B cell (primary cell): ENCODE measurements at regions not wholly inside any gene's neighbourhood (a gene's known extent, or its start where the extent isn't known, plus 50 kb on each side); places are given as distances from the start of the nearest gene placed in this dataset.
"Not testable (repeated sequence)": the region's sequence is repeated elsewhere in the genome, so short reads cannot be mapped to it uniquely, and the experiment has no call there.

Source experiments
- ATAC-seq: fragments of 200-7000 bp; cut with Tn5 transposase; one replicate; pipeline ENCODE4 v1.10.0; 2021; ENCODE audit warnings: low read depth, mild to moderate bottlenecking, moderate number of reproducible peaks, moderate library complexity
- CTCF ChIA-PET: fragments of 350-600 bp; sonication (Branson Sonifier 250); formaldehyde crosslinking; loops from one replicate; lab custom pipeline; 2021; ENCODE audit warnings: antibody characterized with exemption, inconsistent platforms; lab: Charles Lee
- POLR2A ChIA-PET: fragments of 350-600 bp; sonication (Branson Sonifier 250); formaldehyde crosslinking; loops from one replicate; lab custom pipeline; 2021; ENCODE audit warnings: antibody characterized with exemption; lab: Charles Lee
- DNase-seq: peaks from one replicate; pipeline ENCODE4 v3.0.0; 2013
- H2AFZ ChIP-seq: 2 replicates; pipeline ENCODE4 v1.6.1; 2012; ENCODE audit warnings: mild to moderate bottlenecking, low read depth, low read length; ENCODE audit not compliant: insufficient read depth, poor library complexity, severe bottlenecking
- H3K27ac ChIP-seq, 2 donors: 1 replicate in 1 of 2; 2 replicates in 1 of 2; pipeline ENCODE4 v1.5.1; 2012 to 2013; ENCODE audit warnings: low read length in 2 of 2, mild to moderate bottlenecking in 2 of 2, moderate library complexity in 1 of 2
- H3K27me3 ChIP-seq, 4 experiments: fragments of 200-600 bp in 1 of 4; sonication (generic) in 1 of 4; replicated peaks in 1 of 4; 1 replicate in 2 of 4; 2 replicates in 2 of 4; pipeline versions ENCODE4 v1.6.1 to v1.7.0; 2013 to 2016; ENCODE audit warnings: low read length in 3 of 4, mild to moderate bottlenecking in 2 of 4, mixed read lengths in 1 of 4, moderate library complexity in 1 of 4; ENCODE audit not compliant: insufficient read depth in 4 of 4, control insufficient read depth in 3 of 4; ENCODE audit errors: control extremely low read depth in 1 of 4
- H3K36me3 ChIP-seq, 2 experiments: replicated peaks in 1 of 2; 1 replicate in 1 of 2; 2 replicates in 1 of 2; pipeline versions ENCODE4 v1.6.1 to v1.7.1; 2013; ENCODE audit warnings: low read length in 1 of 2; ENCODE audit not compliant: insufficient read depth in 2 of 2, control insufficient read depth in 1 of 2; ENCODE audit errors: control extremely low read depth in 1 of 2, extremely low read depth in 1 of 2
- H3K4me1 ChIP-seq, 2 donors: fragments of 200-600 bp in 1 of 2; sonication (generic) in 1 of 2; 1 replicate in 1 of 2; 2 replicates in 1 of 2; pipeline versions ENCODE4 v1.5.1 to v1.6.1; 2013 to 2017; ENCODE audit warnings: low read length in 2 of 2; ENCODE audit not compliant: control insufficient read depth in 2 of 2, insufficient read depth in 2 of 2
- H3K4me2 ChIP-seq: replicated peaks from 2 replicates; pipeline ENCODE3; 2012; ENCODE audit warnings: mild to moderate bottlenecking, low read depth, low read length; ENCODE audit not compliant: poor library complexity, severe bottlenecking
- H3K4me3 ChIP-seq, 5 experiments: fragments of 200-600 bp in 1 of 5; sonication (generic) in 1 of 5; 1 replicate in 3 of 5; 2 replicates in 2 of 5; pipeline versions ENCODE4 v1.5.1 to v1.7.0; 2011 to 2016; ENCODE audit warnings: low read length in 4 of 5, mild to moderate bottlenecking in 4 of 5, low read depth in 2 of 5, control low read depth in 1 of 5, moderate library complexity in 1 of 5; ENCODE audit not compliant: insufficient read depth in 1 of 5; ENCODE audit errors: control extremely low read depth in 1 of 5, extremely low read depth in 1 of 5
- H3K79me2 ChIP-seq: fragments of 200-600 bp; sonication (generic); one replicate; pipeline ENCODE4 v1.6.0; 2016; ENCODE audit warnings: low read length; ENCODE audit not compliant: control insufficient read depth, insufficient read depth
- H3K9ac ChIP-seq: fragments of 200-600 bp; sonication (generic); 2 replicates; pipeline ENCODE4 v1.6.1; 2017; ENCODE audit warnings: mild to moderate bottlenecking, low read length, moderate library complexity
- H3K9me3 ChIP-seq, 3 donors: one replicate each; pipeline versions ENCODE4 v1.6.1 to v1.7.1; 2013; ENCODE audit warnings: low read length in 2 of 3; ENCODE audit not compliant: control insufficient read depth in 2 of 3, insufficient read depth in 1 of 3; ENCODE audit errors: control extremely low read depth in 1 of 3
- H4K20me1 ChIP-seq: 2 replicates; pipeline ENCODE4 v1.6.0; 2012; ENCODE audit warnings: mild to moderate bottlenecking, low read length; ENCODE audit not compliant: insufficient read depth, control insufficient read depth, poor library complexity, severe bottlenecking
- H3K27ac Mint-ChIP-seq: one replicate; pipeline ENCODE4 v1.8.0; 2021; ENCODE audit warnings: mixed read lengths
- H3K27me3 Mint-ChIP-seq: one replicate; pipeline ENCODE4 v1.8.0; 2021; ENCODE audit warnings: mixed read lengths
- H3K4me1 Mint-ChIP-seq: one replicate; pipeline ENCODE4 v1.8.0; 2021; ENCODE audit warnings: mixed read lengths
- H3K4me3 Mint-ChIP-seq: one replicate; pipeline ENCODE4 v1.8.0; 2021; ENCODE audit warnings: mixed read lengths
- H3K9me3 Mint-ChIP-seq: one replicate; pipeline ENCODE4 v1.8.0; 2022; ENCODE audit warnings: mixed read lengths; ENCODE audit not compliant: insufficient read depth
- EZH2 ChIP-seq: IDR thresholded peaks from 2 replicates; pipeline ENCODE4 v1.6.1; 2012; ENCODE audit warnings: borderline replicate concordance, low read depth, mild to moderate bottlenecking, moderate library complexity, low read length; ENCODE audit not compliant: insufficient read depth, poor library complexity, severe bottlenecking
- WGBS: methylation state at CpG from one replicate; pipeline ENCODE4 v1.1.5; 2013; ENCODE audit warnings: missing lambda C conversion rate; ENCODE audit not compliant: insufficient coverage; 5-methylcytosine and 5-hydroxymethylcytosine counted together
- intact Hi-C: fragments of 100-400 bp; cut with micrococcal nuclease; formaldehyde crosslinking; loops from one replicate; pipeline ENCODE4 v1.10.0; 2022
- TF ChIP-seq, protein P1 (sequence below): fragments of 200-600 bp; IDR thresholded peaks from one replicate; pipeline ENCODE4 v1.8.0; 2022; ENCODE audit warnings: antibody characterized with exemption, mild to moderate bottlenecking

- intact Hi-C loops = no loop called here
Measured at GRCh38 chr21:18831942-18832676, 428.5 kb upstream of the TMPRSS15 start.

DNA sequence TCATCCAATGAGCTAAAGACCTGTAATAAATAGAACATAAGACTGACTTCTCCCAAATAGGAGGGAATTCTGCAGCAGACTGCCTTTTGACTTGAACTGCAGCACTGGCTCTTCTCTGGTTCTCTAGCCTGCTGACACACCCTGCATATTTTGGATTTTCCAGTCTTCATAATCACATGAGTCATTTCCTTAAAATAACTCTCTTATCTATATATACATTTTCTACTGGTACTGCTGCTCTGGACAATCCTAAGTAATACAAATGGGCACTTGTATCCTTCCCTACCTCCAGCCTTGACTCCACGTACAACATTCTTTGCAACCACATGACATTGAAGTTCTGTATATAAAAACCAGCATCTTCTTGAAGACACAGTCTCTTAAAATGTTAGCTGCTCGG is 429.4 kb upstream of the TMPRSS15 start:
- no peak overlapping the region for H3K27ac Mint-ChIP-seq
- CTCF ChIA-PET = no interaction called here

More at GRCh38 chr21:18831942-18832676, 428.5 kb upstream of the TMPRSS15 start:
- H3K4me3 ChIP-seq = no peak overlapping the region
- TF ChIP-seq, protein P1, sequence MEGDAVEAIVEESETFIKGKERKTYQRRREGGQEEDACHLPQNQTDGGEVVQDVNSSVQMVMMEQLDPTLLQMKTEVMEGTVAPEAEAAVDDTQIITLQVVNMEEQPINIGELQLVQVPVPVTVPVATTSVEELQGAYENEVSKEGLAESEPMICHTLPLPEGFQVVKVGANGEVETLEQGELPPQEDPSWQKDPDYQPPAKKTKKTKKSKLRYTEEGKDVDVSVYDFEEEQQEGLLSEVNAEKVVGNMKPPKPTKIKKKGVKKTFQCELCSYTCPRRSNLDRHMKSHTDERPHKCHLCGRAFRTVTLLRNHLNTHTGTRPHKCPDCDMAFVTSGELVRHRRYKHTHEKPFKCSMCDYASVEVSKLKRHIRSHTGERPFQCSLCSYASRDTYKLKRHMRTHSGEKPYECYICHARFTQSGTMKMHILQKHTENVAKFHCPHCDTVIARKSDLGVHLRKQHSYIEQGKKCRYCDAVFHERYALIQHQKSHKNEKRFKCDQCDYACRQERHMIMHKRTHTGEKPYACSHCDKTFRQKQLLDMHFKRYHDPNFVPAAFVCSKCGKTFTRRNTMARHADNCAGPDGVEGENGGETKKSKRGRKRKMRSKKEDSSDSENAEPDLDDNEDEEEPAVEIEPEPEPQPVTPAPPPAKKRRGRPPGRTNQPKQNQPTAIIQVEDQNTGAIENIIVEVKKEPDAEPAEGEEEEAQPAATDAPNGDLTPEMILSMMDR = no peak
- TF ChIP-seq EZH2 = no peak
- no peaks in the 10 kb centered on the region for H3K4me1 ChIP-seq
- no peaks in the 10 kb centered on the region for H3K9me3 ChIP-seq
- POLR2A ChIA-PET = no interaction called here
- no peaks in the 10 kb centered on the region for H3K27me3 ChIP-seq
- Mint-ChIP-seq H3K4me3 (no peak overlapping the region), H3K27ac (no peak overlapping the region), H3K4me1 (no peaks in the 10 kb centered on the region), H3K9me3 (no peaks in the 10 kb centered on the region), H3K27me3 (no peaks in the 10 kb centered on the region)
- no peaks in the 10 kb centered on the region for H4K20me1 ChIP-seq
- H3K36me3 ChIP-seq = no peaks in the 10 kb centered on the region
- ATAC-seq (no peak), DNase-seq (no peak)
- CTCF ChIA-PET = no interaction called here
- WGBS = 66% methylated on average over 2 of the region's 2 CpGs
- H3K4me2 ChIP-seq = no peak overlapping the region
- no peak overlapping the region for H2AFZ ChIP-seq
- H3K27ac ChIP-seq = no peak overlapping the region
- no peak overlapping the region for H3K9ac ChIP-seq
- H3K79me2 ChIP-seq = no peaks in the 10 kb centered on the region

DNA sequence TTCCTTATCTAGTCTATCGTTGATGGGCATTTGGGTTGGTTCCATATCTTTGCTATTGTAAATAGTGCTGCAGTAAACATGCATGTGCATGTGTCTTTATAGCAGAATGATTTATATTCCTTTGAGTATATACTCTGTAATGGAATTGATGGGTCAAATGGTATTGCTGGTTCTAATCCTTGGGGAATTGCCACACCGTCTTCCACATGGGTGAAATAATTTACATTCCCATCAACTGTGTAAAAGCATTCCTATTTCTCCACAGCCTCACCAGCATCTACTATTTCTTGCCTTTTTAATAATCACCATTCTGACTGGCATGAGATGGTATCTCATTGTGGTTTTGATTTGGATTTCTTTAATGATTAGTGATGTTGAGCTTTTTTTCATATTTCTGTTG is 430.5 kb upstream of the TMPRSS15 start:
- H3K27ac Mint-ChIP-seq, H4K20me1 ChIP-seq, H3K4me3 ChIP-seq: not testable (repeated sequence)

More for the DNA sequence above, 429.4 kb upstream of the TMPRSS15 start:
- no peaks in the 10 kb centered on the region for H3K9me3 Mint-ChIP-seq
- Histone ChIP-seq H3K27me3 (no peaks in the 10 kb centered on the region), H3K4me3 (no peak overlapping the region), H3K36me3 (no peaks in the 10 kb centered on the region), H3K9me3 (no peaks in the 10 kb centered on the region), H4K20me1 (no peaks in the 10 kb centered on the region), H3K79me2 (no peaks in the 10 kb centered on the region), H3K27ac (no peak overlapping the region), H3K9ac (no peak overlapping the region), H3K4me2 (no peak overlapping the region), H2AFZ (no peak overlapping the region), H3K4me1 (no peaks in the 10 kb centered on the region)
- H3K4me1 Mint-ChIP-seq = no peaks in the 10 kb centered on the region
- POLR2A ChIA-PET = no interaction called here
- WGBS = 80% methylated on average over 1 of the region's 2 CpGs
- no peak overlapping the region for H3K4me3 Mint-ChIP-seq
- no peaks in the 10 kb centered on the region for H3K27me3 Mint-ChIP-seq
- TF ChIP-seq, protein P1 = no peak
- no peak for TF ChIP-seq EZH2
- intact Hi-C loops = no loop called here
- DNase-seq (no peak), ATAC-seq (no peak)

More for the DNA sequence above, 430.5 kb upstream of the TMPRSS15 start:
- H3K4me2 ChIP-seq, H3K9me3 ChIP-seq, H3K9me3 Mint-ChIP-seq, H3K79me2 ChIP-seq, POLR2A ChIA-PET, H3K4me1 ChIP-seq, H2AFZ ChIP-seq, H3K27me3 ChIP-seq, intact Hi-C loops, H3K27ac ChIP-seq, CTCF ChIA-PET, H3K4me3 Mint-ChIP-seq, H3K9ac ChIP-seq, DNase-seq, H3K4me1 Mint-ChIP-seq, ATAC-seq, H3K27me3 Mint-ChIP-seq, H3K36me3 ChIP-seq: not testable (repeated sequence)
- WGBS = no CpG with 5 or more reads among the region's 2 CpGs
